Retinal pigment epithelial cell (primary cell): ENCODE measurements at regions not wholly inside any gene's neighbourhood (a gene's known extent, or its start where the extent isn't known, plus 50 kb on each side); places are given as distances from the start of the nearest gene placed in this dataset.

Source experiments
- DNase-seq: peaks from one replicate; pipeline ENCODE4 v3.0.0-alpha.2; 2010; ENCODE audit warnings: low read depth
- H3K4me3 ChIP-seq: 2 replicates; pipeline ENCODE4 v1.5.1; 2011; ENCODE audit warnings: mild to moderate bottlenecking, low read length, control low read depth, moderate library complexity
- CTCF ChIP-seq: conservative IDR thresholded peaks from 2 replicates; pipeline ENCODE4 v1.5.1; 2011; ENCODE audit warnings: low read depth, low read length, control low read depth, inconsistent platforms

DNA sequence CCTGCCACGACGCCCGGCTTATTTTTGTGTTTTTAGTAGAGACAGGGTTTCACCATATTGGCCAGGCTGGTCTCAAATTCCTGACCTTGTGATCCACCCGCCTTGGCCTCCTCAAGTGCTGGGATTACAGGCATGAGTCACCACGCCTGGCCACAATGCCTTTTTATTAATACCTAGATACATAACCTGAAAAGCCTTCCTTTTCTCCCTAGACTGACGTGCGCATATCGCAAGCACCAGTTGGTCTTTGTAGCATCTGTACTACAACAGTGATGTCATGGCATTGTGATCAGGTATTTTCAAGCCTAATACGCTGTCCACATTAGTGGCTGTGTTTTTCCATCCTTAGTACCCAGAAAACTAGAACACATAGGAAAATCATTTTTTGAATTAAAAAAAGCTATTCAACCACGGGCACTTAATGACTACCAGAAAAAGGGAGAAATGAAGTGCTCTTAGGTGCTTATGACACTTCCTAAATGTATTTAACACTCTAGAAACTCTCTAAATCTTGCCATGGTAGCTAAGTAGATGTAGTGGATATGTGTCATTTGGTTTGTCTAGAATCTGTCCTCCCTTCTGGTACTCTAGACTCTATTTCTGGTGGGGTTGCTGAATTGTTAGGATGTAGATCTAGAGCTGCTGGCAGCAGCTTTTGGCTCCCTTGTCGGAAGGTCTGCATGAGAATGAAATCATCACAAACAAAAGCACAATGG lies 707.8 kb downstream of the STIM2 start:
- H3K4me3 ChIP-seq = no peak overlapping the region
- peak; percentile 19 for DNase-seq
- no peak for TF ChIP-seq CTCF

DNA sequence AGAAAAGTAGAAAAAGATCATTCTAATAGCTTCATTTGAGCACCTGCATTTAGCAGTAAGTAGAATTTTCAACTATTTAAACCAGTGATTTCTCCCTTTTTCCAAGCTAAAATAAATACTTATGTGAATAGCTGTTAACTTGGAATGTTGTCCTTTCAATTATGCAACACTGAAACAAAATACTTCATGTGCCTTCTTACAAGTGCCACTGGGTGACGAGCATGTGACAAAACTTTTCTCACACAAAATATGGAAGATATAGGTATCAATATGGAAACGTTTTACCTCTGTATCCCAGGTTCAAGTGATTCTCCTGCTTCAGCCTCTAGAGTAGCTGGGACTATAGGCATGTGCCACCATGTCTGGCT lies 708.3 kb downstream of the STIM2 start:
- no peak overlapping the region for H3K4me3 ChIP-seq
- no peak for TF ChIP-seq CTCF
- no peak for DNase-seq

GRCh38 chr4:27574743-27575142 lies 714.1 kb downstream of the STIM2 start:
- TF ChIP-seq CTCF = no peak
- no peak for DNase-seq
- H3K4me3 ChIP-seq = no peak overlapping the region

GRCh38 chr4:27577951-27578350 lies 717.3 kb downstream of the STIM2 start:
- no peak for TF ChIP-seq CTCF
- no peak overlapping the region for H3K4me3 ChIP-seq

DNA sequence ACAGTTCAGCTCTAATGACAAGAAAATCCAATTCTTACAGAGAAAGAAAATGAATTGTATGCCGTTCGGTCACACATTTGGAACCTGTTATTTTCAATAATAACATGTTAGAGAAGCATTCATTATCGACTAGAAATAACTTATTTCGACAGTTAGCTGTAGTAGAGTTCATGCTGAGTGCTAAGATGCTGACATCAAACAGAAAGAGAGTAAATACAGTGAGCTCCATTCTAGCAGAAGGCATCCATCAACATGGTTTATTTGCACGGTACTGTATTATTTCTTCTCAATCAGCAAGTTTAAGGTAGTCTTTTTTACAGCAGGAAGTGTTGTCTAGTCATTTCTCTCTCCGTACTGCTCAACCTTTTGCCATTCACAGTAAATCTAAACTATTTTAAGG lies 732.1 kb downstream of the STIM2 start:
- DNase-seq = no peak
- no peak overlapping the region for H3K4me3 ChIP-seq
- no peak for TF ChIP-seq CTCF

More at GRCh38 chr4:27577951-27578350, 717.3 kb downstream of the STIM2 start:
- no peak for DNase-seq

DNA sequence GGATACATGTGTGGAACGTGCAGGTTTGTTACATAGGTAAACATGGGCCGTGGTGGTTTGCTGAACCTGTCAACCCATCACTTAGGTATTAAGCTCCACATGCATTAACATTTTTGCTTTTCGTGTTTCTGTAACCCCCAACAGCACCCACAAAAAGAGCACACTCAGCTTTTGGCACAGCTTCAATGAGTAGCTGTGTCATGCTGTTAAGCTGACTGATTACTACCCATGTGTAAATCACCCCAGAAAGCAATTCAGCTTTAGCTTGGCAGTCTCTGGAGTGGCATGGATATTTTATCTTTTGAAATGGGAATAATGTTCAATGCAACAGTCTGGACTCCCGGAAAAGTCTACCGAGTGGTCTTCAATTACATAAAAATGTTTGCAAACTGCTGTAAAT lies 734.3 kb downstream of the STIM2 start:
- H3K4me3 ChIP-seq = no peak overlapping the region
- DNase-seq = peak; percentile 81
- no peak for TF ChIP-seq CTCF

DNA sequence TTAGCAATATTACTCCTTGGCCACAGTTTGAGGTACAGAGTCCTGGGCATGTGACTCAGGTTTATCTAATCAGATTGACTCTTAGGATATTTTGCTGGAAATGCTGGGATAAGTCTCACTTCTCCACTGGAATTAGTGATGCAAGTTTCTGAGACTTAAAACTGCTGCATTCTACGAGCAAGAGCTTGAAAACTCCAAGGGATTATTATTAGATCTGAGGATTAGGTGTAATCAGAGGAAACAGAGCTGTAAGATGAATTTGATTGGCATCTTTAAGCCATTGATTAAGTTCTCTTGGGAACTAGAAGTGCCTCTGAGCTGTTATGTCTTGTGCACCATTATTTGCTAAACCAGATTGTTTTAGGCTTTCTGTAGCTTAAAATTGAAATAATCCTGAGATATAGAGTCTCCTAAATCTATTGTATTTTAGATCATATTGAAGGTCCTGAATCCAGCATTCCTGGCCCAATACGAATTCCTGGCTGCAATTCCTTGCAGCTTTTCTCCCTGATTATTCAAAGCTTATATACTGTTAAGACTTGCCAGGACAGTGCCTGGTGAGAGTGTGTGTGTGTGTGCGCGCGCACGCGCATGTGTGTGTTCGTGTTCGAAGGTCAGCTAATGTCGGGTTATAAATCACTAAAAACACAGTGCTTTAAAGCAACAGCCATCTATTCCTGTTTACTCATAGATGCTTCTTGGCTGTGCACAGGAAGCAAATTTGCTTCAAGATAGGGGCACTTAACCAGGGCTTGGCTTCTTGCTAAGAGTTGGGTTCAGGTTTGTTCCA lies 735.1 kb downstream of the STIM2 start:
- DNase-seq = peak; percentile 72
- no peak for TF ChIP-seq CTCF

More for the DNA sequence above, 735.1 kb downstream of the STIM2 start:
- H3K4me3 ChIP-seq = no peak overlapping the region
